ENCODE measurements at regions not wholly inside any gene's neighbourhood (a gene's known extent, or its start where the extent isn't known, plus 50 kb on each side); places are given as distances from the start of the nearest gene placed in this dataset.

GRCh38 chr5:171713152-171713551 is 72.5 kb upstream of the SMIM23 start:
- TF ChIP-seq CTCF (IDR thresholded peaks at IDR 0.05) (no peak), POLR2A (IDR thresholded peaks at IDR 0.05) (no peak)
